ENCODE measurements at regions not wholly inside any gene's neighbourhood (a gene's known extent, or its start where the extent isn't known, plus 50 kb on each side); places are given as distances from the start of the nearest gene placed in this dataset.

GRCh38 chr13:73514208-73514607 lies 455.4 kb downstream of the KLF5 start:
- Histone ChIP-seq H3K27me3 (ENCODE audit: insufficient read depth, low read length) (no peaks in the 10 kb centered on the region), H3K9me3 (ENCODE audit: insufficient read depth, low read depth, low read length) (no peaks in the 10 kb centered on the region), H3K4me2 (ENCODE audit: low read length) (no peak overlapping the region), H2AFZ (ENCODE audit: low read depth, low read length) (no peak overlapping the region), H3K4me1 (ENCODE audit: insufficient read depth, low read length) (no peaks in the 10 kb centered on the region), H4K20me1 (ENCODE audit: insufficient read depth, low read length) (no peaks in the 10 kb centered on the region), H3K9ac (ENCODE audit: low read length) (no peak overlapping the region), H3K27ac (ENCODE audit: low read depth, low read length) (no peak overlapping the region), H3K4me3 (ENCODE audit: insufficient read depth, low read depth, low read length) (no peak overlapping the region), H3K36me3 (ENCODE audit: insufficient read depth, low read length) (no peaks in the 10 kb centered on the region), H3K79me2 (ENCODE audit: insufficient read depth, low read length) (no peaks in the 10 kb centered on the region)
- Mint-ChIP-seq H3K27ac (ENCODE audit: unreplicated experiment) (no peak overlapping the region), H3K27me3 (ENCODE audit: low read depth, unreplicated experiment) (no peaks in the 10 kb centered on the region), H3K4me1 (ENCODE audit: low read depth, unreplicated experiment) (no peaks in the 10 kb centered on the region), H3K4me3 (ENCODE audit: unreplicated experiment) (no peak overlapping the region), H3K9me3 (ENCODE audit: unreplicated experiment) (no peaks in the 10 kb centered on the region), H3K36me3 (ENCODE audit: low read depth, unreplicated experiment) (no peaks in the 10 kb centered on the region)
- no peak for FAIRE-seq
- DNase-seq (ENCODE audit: low read depth) = no peak
- TF ChIP-seq CTCF (IDR thresholded peaks at IDR 0.05; ENCODE audit: insufficient read depth, low read depth, low read length) = no peak
- TF ChIP-seq EZH2 (IDR thresholded peaks at IDR 0.05; ENCODE audit: insufficient read depth, low read length) = no peak

- no peaks in the 10 kb centered on the region for H3K4me1 Mint-ChIP-seq (ENCODE audit: low read depth, unreplicated experiment)
- Histone ChIP-seq H3K36me3 (ENCODE audit: insufficient read depth, low read length) (no peaks in the 10 kb centered on the region), H3K4me1 (ENCODE audit: insufficient read depth, low read length) (no peaks in the 10 kb centered on the region), H2AFZ (ENCODE audit: low read depth, low read length) (no peak overlapping the region), H3K27ac (ENCODE audit: low read depth, low read length) (no peak overlapping the region), H3K9me3 (ENCODE audit: insufficient read depth, low read depth, low read length) (no peaks in the 10 kb centered on the region), H3K4me3 (ENCODE audit: insufficient read depth, low read depth, low read length) (no peak overlapping the region), H3K4me2 (ENCODE audit: low read length) (no peak overlapping the region), H3K9ac (ENCODE audit: low read length) (no peak overlapping the region), H4K20me1 (ENCODE audit: insufficient read depth, low read length) (no peaks in the 10 kb centered on the region), H3K79me2 (ENCODE audit: insufficient read depth, low read length) (no peaks in the 10 kb centered on the region), H3K27me3 (ENCODE audit: insufficient read depth, low read length) (no peaks in the 10 kb centered on the region)
- no peak for DNase-seq (ENCODE audit: low read depth)
- H3K27me3 Mint-ChIP-seq (ENCODE audit: low read depth, unreplicated experiment) = no peaks in the 10 kb centered on the region
- no peaks in the 10 kb centered on the region for H3K9me3 Mint-ChIP-seq (ENCODE audit: unreplicated experiment)
- H3K27ac Mint-ChIP-seq (ENCODE audit: unreplicated experiment) = no peak overlapping the region
- TF ChIP-seq EZH2 (IDR thresholded peaks at IDR 0.05; ENCODE audit: insufficient read depth, low read length) (no peak), CTCF (IDR thresholded peaks at IDR 0.05; ENCODE audit: insufficient read depth, low read depth, low read length) (no peak)
- H3K36me3 Mint-ChIP-seq (ENCODE audit: low read depth, unreplicated experiment) = no peaks in the 10 kb centered on the region
- H3K4me3 Mint-ChIP-seq (ENCODE audit: unreplicated experiment) = no peak overlapping the region
- FAIRE-seq = no peak
These were observed 454.9 kb downstream of the KLF5 start for GRCh38 chr13:73513751-73514150.

- no peak overlapping the region for H3K4me2 ChIP-seq (ENCODE audit: low read length)
- Mint-ChIP-seq H3K27ac (ENCODE audit: unreplicated experiment) (no peak overlapping the region), H3K4me1 (ENCODE audit: low read depth, unreplicated experiment) (no peaks in the 10 kb centered on the region), H3K36me3 (ENCODE audit: low read depth, unreplicated experiment) (no peaks in the 10 kb centered on the region), H3K4me3 (ENCODE audit: unreplicated experiment) (no peak overlapping the region), H3K27me3 (ENCODE audit: low read depth, unreplicated experiment) (no peaks in the 10 kb centered on the region), H3K9me3 (ENCODE audit: unreplicated experiment) (no peaks in the 10 kb centered on the region)
- H3K9ac ChIP-seq (ENCODE audit: low read length) = no peak overlapping the region
- H3K36me3 ChIP-seq (ENCODE audit: insufficient read depth, low read length) = no peaks in the 10 kb centered on the region
- TF ChIP-seq CTCF (IDR thresholded peaks at IDR 0.05; ENCODE audit: insufficient read depth, low read depth, low read length) (no peak), EZH2 (IDR thresholded peaks at IDR 0.05; ENCODE audit: insufficient read depth, low read length) (no peak)
- no peaks in the 10 kb centered on the region for H3K79me2 ChIP-seq (ENCODE audit: insufficient read depth, low read length)
- DNase-seq (ENCODE audit: low read depth) (no peak), FAIRE-seq (no peak)
- H3K27ac ChIP-seq (ENCODE audit: low read depth, low read length) = no peak overlapping the region
- H3K4me3 ChIP-seq (ENCODE audit: insufficient read depth, low read depth, low read length) = no peak overlapping the region
- H3K9me3 ChIP-seq (ENCODE audit: insufficient read depth, low read depth, low read length) = no peaks in the 10 kb centered on the region
- no peaks in the 10 kb centered on the region for H4K20me1 ChIP-seq (ENCODE audit: insufficient read depth, low read length)
- no peak overlapping the region for H2AFZ ChIP-seq (ENCODE audit: low read depth, low read length)
- no peaks in the 10 kb centered on the region for H3K27me3 ChIP-seq (ENCODE audit: insufficient read depth, low read length)
- no peaks in the 10 kb centered on the region for H3K4me1 ChIP-seq (ENCODE audit: insufficient read depth, low read length)
These were observed 450.0 kb downstream of the KLF5 start for GRCh38 chr13:73508841-73509240.
